ENCODE measurements at regions not wholly inside any gene's neighbourhood (a gene's known extent, or its start where the extent isn't known, plus 50 kb on each side); places are given as distances from the start of the nearest gene placed in this dataset.

- TF ChIP-seq CTCF (IDR thresholded peaks at IDR 0.05) (no peak), POLR2A (IDR thresholded peaks at IDR 0.05) (no peak), POLR2AphosphoS5 (IDR thresholded peaks at IDR 0.05; ENCODE audit: insufficient read depth in 1 of 2, low read depth in 1 of 2) (no peak)
Observed at GRCh38 chr2:120473522-120474271, 127.8 kb downstream of the INHBB start.

Measured in vagina (tissue), 2 donors.